B cell (primary cell): ENCODE measurements at regions not wholly inside any gene's neighbourhood (a gene's known extent, or its start where the extent isn't known, plus 50 kb on each side); places are given as distances from the start of the nearest gene placed in this dataset.

Source experiments
- ATAC-seq: fragments of 200-7000 bp; cut with Tn5 transposase; one replicate; pipeline ENCODE4 v1.10.0; 2021; ENCODE audit warnings: low read depth, mild to moderate bottlenecking, moderate number of reproducible peaks, moderate library complexity
- CTCF ChIA-PET: fragments of 350-600 bp; sonication (Branson Sonifier 250); formaldehyde crosslinking; loops from one replicate; lab custom pipeline; 2021; ENCODE audit warnings: antibody characterized with exemption, inconsistent platforms; lab: Charles Lee
- POLR2A ChIA-PET: fragments of 350-600 bp; sonication (Branson Sonifier 250); formaldehyde crosslinking; loops from one replicate; lab custom pipeline; 2021; ENCODE audit warnings: antibody characterized with exemption; lab: Charles Lee
- DNase-seq: peaks from one replicate; pipeline ENCODE4 v3.0.0; 2013
- H2AFZ ChIP-seq: 2 replicates; pipeline ENCODE4 v1.6.1; 2012; ENCODE audit warnings: mild to moderate bottlenecking, low read depth, low read length; ENCODE audit not compliant: insufficient read depth, poor library complexity, severe bottlenecking
- H3K27ac ChIP-seq, 2 donors: 1 replicate in 1 of 2; 2 replicates in 1 of 2; pipeline ENCODE4 v1.5.1; 2012 to 2013; ENCODE audit warnings: low read length in 2 of 2, mild to moderate bottlenecking in 2 of 2, moderate library complexity in 1 of 2
- H3K27me3 ChIP-seq, 4 experiments: fragments of 200-600 bp in 1 of 4; sonication (generic) in 1 of 4; replicated peaks in 1 of 4; 1 replicate in 2 of 4; 2 replicates in 2 of 4; pipeline versions ENCODE4 v1.6.1 to v1.7.0; 2013 to 2016; ENCODE audit warnings: low read length in 3 of 4, mild to moderate bottlenecking in 2 of 4, mixed read lengths in 1 of 4, moderate library complexity in 1 of 4; ENCODE audit not compliant: insufficient read depth in 4 of 4, control insufficient read depth in 3 of 4; ENCODE audit errors: control extremely low read depth in 1 of 4
- H3K36me3 ChIP-seq, 2 experiments: replicated peaks in 1 of 2; 1 replicate in 1 of 2; 2 replicates in 1 of 2; pipeline versions ENCODE4 v1.6.1 to v1.7.1; 2013; ENCODE audit warnings: low read length in 1 of 2; ENCODE audit not compliant: insufficient read depth in 2 of 2, control insufficient read depth in 1 of 2; ENCODE audit errors: control extremely low read depth in 1 of 2, extremely low read depth in 1 of 2
- H3K4me1 ChIP-seq, 2 donors: fragments of 200-600 bp in 1 of 2; sonication (generic) in 1 of 2; 1 replicate in 1 of 2; 2 replicates in 1 of 2; pipeline versions ENCODE4 v1.5.1 to v1.6.1; 2013 to 2017; ENCODE audit warnings: low read length in 2 of 2; ENCODE audit not compliant: control insufficient read depth in 2 of 2, insufficient read depth in 2 of 2
- H3K4me2 ChIP-seq: replicated peaks from 2 replicates; pipeline ENCODE3; 2012; ENCODE audit warnings: mild to moderate bottlenecking, low read depth, low read length; ENCODE audit not compliant: poor library complexity, severe bottlenecking
- H3K4me3 ChIP-seq, 5 experiments: fragments of 200-600 bp in 1 of 5; sonication (generic) in 1 of 5; 1 replicate in 3 of 5; 2 replicates in 2 of 5; pipeline versions ENCODE4 v1.5.1 to v1.7.0; 2011 to 2016; ENCODE audit warnings: low read length in 4 of 5, mild to moderate bottlenecking in 4 of 5, low read depth in 2 of 5, control low read depth in 1 of 5, moderate library complexity in 1 of 5; ENCODE audit not compliant: insufficient read depth in 1 of 5; ENCODE audit errors: control extremely low read depth in 1 of 5, extremely low read depth in 1 of 5
- H3K79me2 ChIP-seq: fragments of 200-600 bp; sonication (generic); one replicate; pipeline ENCODE4 v1.6.0; 2016; ENCODE audit warnings: low read length; ENCODE audit not compliant: control insufficient read depth, insufficient read depth
- H3K9ac ChIP-seq: fragments of 200-600 bp; sonication (generic); 2 replicates; pipeline ENCODE4 v1.6.1; 2017; ENCODE audit warnings: mild to moderate bottlenecking, low read length, moderate library complexity
- H3K9me3 ChIP-seq, 3 donors: one replicate each; pipeline versions ENCODE4 v1.6.1 to v1.7.1; 2013; ENCODE audit warnings: low read length in 2 of 3; ENCODE audit not compliant: control insufficient read depth in 2 of 3, insufficient read depth in 1 of 3; ENCODE audit errors: control extremely low read depth in 1 of 3
- H4K20me1 ChIP-seq: 2 replicates; pipeline ENCODE4 v1.6.0; 2012; ENCODE audit warnings: mild to moderate bottlenecking, low read length; ENCODE audit not compliant: insufficient read depth, control insufficient read depth, poor library complexity, severe bottlenecking
- H3K27ac Mint-ChIP-seq: one replicate; pipeline ENCODE4 v1.8.0; 2021; ENCODE audit warnings: mixed read lengths
- H3K27me3 Mint-ChIP-seq: one replicate; pipeline ENCODE4 v1.8.0; 2021; ENCODE audit warnings: mixed read lengths
- H3K4me1 Mint-ChIP-seq: one replicate; pipeline ENCODE4 v1.8.0; 2021; ENCODE audit warnings: mixed read lengths
- H3K4me3 Mint-ChIP-seq: one replicate; pipeline ENCODE4 v1.8.0; 2021; ENCODE audit warnings: mixed read lengths
- H3K9me3 Mint-ChIP-seq: one replicate; pipeline ENCODE4 v1.8.0; 2022; ENCODE audit warnings: mixed read lengths; ENCODE audit not compliant: insufficient read depth
- EZH2 ChIP-seq: IDR thresholded peaks from 2 replicates; pipeline ENCODE4 v1.6.1; 2012; ENCODE audit warnings: borderline replicate concordance, low read depth, mild to moderate bottlenecking, moderate library complexity, low read length; ENCODE audit not compliant: insufficient read depth, poor library complexity, severe bottlenecking
- WGBS: methylation state at CpG from one replicate; pipeline ENCODE4 v1.1.5; 2013; ENCODE audit warnings: missing lambda C conversion rate; ENCODE audit not compliant: insufficient coverage; 5-methylcytosine and 5-hydroxymethylcytosine counted together
- intact Hi-C: fragments of 100-400 bp; cut with micrococcal nuclease; formaldehyde crosslinking; loops from one replicate; pipeline ENCODE4 v1.10.0; 2022
- TF ChIP-seq, protein P1 (sequence below): fragments of 200-600 bp; IDR thresholded peaks from one replicate; pipeline ENCODE4 v1.8.0; 2022; ENCODE audit warnings: antibody characterized with exemption, mild to moderate bottlenecking

DNA sequence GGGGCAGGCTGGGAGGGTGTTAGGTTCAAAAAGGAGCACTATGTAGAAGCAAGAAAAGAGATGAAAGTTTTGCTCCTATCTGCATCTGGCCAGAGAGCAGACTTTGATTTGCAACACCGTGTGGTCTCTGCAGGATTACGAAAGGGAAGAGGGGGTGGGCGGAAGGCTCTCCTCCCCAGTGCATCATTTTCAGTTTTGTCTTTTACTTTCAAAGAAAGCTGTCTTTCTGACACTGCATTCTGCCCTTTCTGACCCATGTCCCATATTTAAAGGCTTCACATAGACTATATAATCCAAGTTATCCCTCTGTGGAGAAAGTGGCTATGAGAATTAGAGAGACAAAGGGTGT lies 126.5 kb downstream of the RHOU start:
- no peaks in the 10 kb centered on the region for H3K9me3 ChIP-seq
- H3K36me3 ChIP-seq = no peaks in the 10 kb centered on the region
- Mint-ChIP-seq H3K4me3 (no peak overlapping the region), H3K4me1 (peaks cover 2% of the 10 kb centered on the region), H3K27me3 (peaks cover 21% of the 10 kb centered on the region), H3K9me3 (no peaks in the 10 kb centered on the region), H3K27ac (no peak overlapping the region)
- ATAC-seq (no peak), DNase-seq (no peak)
- H4K20me1 ChIP-seq = no peaks in the 10 kb centered on the region
- no peaks in the 10 kb centered on the region for H3K4me1 ChIP-seq
- no CpG with 5 or more reads among the region's 3 CpGs for WGBS
- ChIA-PET CTCF (no interaction called here), POLR2A (no interaction called here)
- H3K9ac ChIP-seq = no peak overlapping the region
- H3K4me3 ChIP-seq = no peak overlapping the region
- H3K79me2 ChIP-seq = no peaks in the 10 kb centered on the region
- intact Hi-C loops = no loop called here
- H3K4me2 ChIP-seq = no peak overlapping the region
- TF ChIP-seq EZH2 = no peak
- TF ChIP-seq, protein P1, sequence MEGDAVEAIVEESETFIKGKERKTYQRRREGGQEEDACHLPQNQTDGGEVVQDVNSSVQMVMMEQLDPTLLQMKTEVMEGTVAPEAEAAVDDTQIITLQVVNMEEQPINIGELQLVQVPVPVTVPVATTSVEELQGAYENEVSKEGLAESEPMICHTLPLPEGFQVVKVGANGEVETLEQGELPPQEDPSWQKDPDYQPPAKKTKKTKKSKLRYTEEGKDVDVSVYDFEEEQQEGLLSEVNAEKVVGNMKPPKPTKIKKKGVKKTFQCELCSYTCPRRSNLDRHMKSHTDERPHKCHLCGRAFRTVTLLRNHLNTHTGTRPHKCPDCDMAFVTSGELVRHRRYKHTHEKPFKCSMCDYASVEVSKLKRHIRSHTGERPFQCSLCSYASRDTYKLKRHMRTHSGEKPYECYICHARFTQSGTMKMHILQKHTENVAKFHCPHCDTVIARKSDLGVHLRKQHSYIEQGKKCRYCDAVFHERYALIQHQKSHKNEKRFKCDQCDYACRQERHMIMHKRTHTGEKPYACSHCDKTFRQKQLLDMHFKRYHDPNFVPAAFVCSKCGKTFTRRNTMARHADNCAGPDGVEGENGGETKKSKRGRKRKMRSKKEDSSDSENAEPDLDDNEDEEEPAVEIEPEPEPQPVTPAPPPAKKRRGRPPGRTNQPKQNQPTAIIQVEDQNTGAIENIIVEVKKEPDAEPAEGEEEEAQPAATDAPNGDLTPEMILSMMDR = no peak
- no peaks in the 10 kb centered on the region for H3K27me3 ChIP-seq
- no peak overlapping the region for H2AFZ ChIP-seq
- H3K27ac ChIP-seq = no peak overlapping the region

DNA sequence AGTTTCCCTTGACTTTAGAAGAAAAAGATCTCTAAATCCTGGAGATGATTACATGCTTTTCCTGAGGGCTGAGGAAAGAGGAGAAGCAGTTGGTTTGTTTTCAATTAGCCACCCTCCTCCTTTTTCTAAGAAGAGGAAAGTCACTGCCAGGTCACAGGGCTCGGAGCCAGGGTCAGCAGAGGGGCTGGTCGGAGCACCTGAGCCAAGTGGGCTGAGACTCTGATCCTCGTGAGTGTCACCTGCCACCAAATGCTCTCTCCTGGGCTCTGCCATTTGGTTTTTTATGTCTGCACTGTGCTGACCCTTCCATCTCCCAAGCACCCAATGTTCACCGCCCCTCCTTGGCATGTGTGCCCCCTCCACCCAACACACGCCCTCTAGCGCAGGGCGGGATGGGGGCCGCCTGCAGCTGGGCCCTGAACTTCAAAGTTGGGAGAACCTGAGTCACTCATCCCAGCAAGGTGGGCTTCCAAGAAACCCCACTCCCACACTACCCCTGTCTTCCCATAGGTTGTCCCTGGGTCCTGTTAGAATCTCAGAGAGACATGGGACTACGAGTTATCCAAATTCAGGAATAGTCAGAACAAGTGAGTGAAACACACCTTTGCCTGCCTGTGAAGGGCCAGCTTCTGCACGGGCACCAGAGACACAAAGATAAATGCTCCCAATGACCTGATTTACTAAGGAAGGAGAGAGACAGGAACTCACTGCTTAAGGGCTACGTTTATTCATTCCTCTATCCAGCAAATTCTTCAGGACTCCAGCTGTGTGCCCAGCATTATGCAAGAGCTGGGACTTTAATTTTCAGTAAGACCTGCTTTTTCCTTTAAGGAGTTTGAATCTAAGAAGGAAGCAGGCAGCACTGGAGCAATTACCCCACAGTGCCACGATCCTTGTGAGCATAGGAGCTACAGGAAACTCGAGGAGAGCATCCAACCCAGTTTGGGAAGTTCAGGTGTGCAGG lies 127.5 kb downstream of the RHOU start:
- no peak for TF ChIP-seq EZH2
- TF ChIP-seq, protein P1 = no peak
- Mint-ChIP-seq H3K4me1 (peaks cover 2% of the 10 kb centered on the region), H3K27ac (no peak overlapping the region), H3K4me3 (no peak overlapping the region), H3K9me3 (no peaks in the 10 kb centered on the region), H3K27me3 (peaks cover 21% of the 10 kb centered on the region)
- no peak overlapping the region for H2AFZ ChIP-seq
- no peak for ATAC-seq
- H3K9me3 ChIP-seq = no peaks in the 10 kb centered on the region
- no peak overlapping the region for H3K9ac ChIP-seq
- intact Hi-C loops = no loop called here
- no peak overlapping the region for H3K4me2 ChIP-seq
- H4K20me1 ChIP-seq = no peaks in the 10 kb centered on the region
- no peaks in the 10 kb centered on the region for H3K27me3 ChIP-seq
- H3K4me1 ChIP-seq = no peaks in the 10 kb centered on the region
- H3K27ac ChIP-seq = no peak overlapping the region
- H3K79me2 ChIP-seq = no peaks in the 10 kb centered on the region
- no peaks in the 10 kb centered on the region for H3K36me3 ChIP-seq
- no peak overlapping the region for H3K4me3 ChIP-seq
- ChIA-PET POLR2A (no interaction called here), CTCF (no interaction called here)
- no peak for DNase-seq
- WGBS = 93% methylated on average over 11 of the region's 13 CpGs
